Ishikawa (cell line): ENCODE measurements at regions not wholly inside any gene's neighbourhood (a gene's known extent, or its start where the extent isn't known, plus 50 kb on each side); places are given as distances from the start of the nearest gene placed in this dataset.

Source experiments
- CEBPB ChIP-seq: IDR thresholded peaks from 2 replicates; pipeline ENCODE4 v1.6.1; 2012
- CREB1 ChIP-seq: IDR thresholded peaks from 2 replicates; pipeline ENCODE4 v1.6.1; 2012; ENCODE audit warnings: low read depth
- EP300 ChIP-seq: IDR thresholded peaks from 2 replicates; pipeline ENCODE4 v1.6.1; 2012; ENCODE audit warnings: borderline replicate concordance
- FOXM1 ChIP-seq: IDR thresholded peaks from 2 replicates; pipeline ENCODE4 v1.6.1; 2012; ENCODE audit warnings: low read depth, borderline replicate concordance
- NFIC ChIP-seq: IDR thresholded peaks from 2 replicates; pipeline ENCODE4 v1.6.1; 2012
- TAF1 ChIP-seq: IDR thresholded peaks from 2 replicates; pipeline ENCODE4 v1.6.1; 2012; ENCODE audit warnings: low read depth, mild to moderate bottlenecking
- TCF12 ChIP-seq: IDR thresholded peaks from 2 replicates; pipeline ENCODE4 v1.6.1; 2012; ENCODE audit warnings: low read depth
- TEAD4 ChIP-seq: IDR thresholded peaks from 2 replicates; pipeline ENCODE4 v1.6.1; 2012
- TF ChIP-seq, protein P1 (sequence below): IDR thresholded peaks from 2 replicates; pipeline ENCODE4 v1.6.1; 2012
- TF ChIP-seq, protein P2 (sequence below): IDR thresholded peaks from 2 replicates; pipeline ENCODE4 v1.6.1; 2012; ENCODE audit warnings: low read depth, mild to moderate bottlenecking
- TF ChIP-seq, protein P3 (sequence below): IDR thresholded peaks from 2 replicates; pipeline ENCODE4 v1.6.1; 2012

DNA sequence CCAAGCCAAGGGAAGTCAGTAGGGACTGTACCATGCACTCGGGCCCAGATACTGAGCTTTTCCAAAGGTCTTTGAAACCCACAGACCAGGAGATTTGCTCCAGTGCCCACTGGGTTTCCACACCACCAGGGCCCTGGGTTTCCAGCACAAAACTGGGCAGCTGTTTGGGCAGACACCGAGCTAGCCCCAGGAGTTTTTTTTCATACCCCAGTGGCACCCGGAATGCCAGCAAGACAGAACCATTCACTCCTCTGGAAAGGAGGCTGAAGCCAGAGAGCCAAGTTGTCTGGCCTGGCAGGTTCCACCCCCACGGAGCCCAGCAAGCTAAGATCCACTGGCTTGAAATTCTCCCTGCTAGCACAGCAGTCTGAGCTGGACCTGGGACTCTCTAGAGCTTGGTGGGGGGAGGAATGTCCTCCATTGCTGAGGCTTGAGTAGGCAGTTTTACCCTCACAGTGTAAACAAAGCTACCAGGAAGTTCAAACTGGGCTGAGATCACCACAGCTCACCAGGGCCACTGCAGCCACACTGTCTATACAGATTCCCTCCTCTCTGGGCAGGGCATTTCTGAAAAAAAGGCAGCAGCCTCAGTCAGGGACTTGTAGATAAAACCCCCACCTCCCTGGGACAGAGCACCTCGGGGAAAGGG lies 793.7 kb downstream of the RPS29 start:
- TF ChIP-seq, protein P1, sequence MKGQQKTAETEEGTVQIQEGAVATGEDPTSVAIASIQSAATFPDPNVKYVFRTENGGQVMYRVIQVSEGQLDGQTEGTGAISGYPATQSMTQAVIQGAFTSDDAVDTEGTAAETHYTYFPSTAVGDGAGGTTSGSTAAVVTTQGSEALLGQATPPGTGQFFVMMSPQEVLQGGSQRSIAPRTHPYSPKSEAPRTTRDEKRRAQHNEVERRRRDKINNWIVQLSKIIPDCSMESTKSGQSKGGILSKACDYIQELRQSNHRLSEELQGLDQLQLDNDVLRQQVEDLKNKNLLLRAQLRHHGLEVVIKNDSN = no peak
- TF ChIP-seq EP300 (no peak), NFIC (no peak), CREB1 (no peak), TEAD4 (no peak), TAF1 (no peak), FOXM1 (no peak), TCF12 (no peak), CEBPB (no peak)
- TF ChIP-seq, protein P2, sequence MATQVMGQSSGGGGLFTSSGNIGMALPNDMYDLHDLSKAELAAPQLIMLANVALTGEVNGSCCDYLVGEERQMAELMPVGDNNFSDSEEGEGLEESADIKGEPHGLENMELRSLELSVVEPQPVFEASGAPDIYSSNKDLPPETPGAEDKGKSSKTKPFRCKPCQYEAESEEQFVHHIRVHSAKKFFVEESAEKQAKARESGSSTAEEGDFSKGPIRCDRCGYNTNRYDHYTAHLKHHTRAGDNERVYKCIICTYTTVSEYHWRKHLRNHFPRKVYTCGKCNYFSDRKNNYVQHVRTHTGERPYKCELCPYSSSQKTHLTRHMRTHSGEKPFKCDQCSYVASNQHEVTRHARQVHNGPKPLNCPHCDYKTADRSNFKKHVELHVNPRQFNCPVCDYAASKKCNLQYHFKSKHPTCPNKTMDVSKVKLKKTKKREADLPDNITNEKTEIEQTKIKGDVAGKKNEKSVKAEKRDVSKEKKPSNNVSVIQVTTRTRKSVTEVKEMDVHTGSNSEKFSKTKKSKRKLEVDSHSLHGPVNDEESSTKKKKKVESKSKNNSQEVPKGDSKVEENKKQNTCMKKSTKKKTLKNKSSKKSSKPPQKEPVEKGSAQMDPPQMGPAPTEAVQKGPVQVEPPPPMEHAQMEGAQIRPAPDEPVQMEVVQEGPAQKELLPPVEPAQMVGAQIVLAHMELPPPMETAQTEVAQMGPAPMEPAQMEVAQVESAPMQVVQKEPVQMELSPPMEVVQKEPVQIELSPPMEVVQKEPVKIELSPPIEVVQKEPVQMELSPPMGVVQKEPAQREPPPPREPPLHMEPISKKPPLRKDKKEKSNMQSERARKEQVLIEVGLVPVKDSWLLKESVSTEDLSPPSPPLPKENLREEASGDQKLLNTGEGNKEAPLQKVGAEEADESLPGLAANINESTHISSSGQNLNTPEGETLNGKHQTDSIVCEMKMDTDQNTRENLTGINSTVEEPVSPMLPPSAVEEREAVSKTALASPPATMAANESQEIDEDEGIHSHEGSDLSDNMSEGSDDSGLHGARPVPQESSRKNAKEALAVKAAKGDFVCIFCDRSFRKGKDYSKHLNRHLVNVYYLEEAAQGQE = no peak
- TF ChIP-seq, protein P3, sequence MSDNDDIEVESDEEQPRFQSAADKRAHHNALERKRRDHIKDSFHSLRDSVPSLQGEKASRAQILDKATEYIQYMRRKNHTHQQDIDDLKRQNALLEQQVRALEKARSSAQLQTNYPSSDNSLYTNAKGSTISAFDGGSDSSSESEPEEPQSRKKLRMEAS = no peak
